Epidermal melanocyte (primary cell): ENCODE measurements at regions not wholly inside any gene's neighbourhood (a gene's known extent, or its start where the extent isn't known, plus 50 kb on each side); places are given as distances from the start of the nearest gene placed in this dataset.

ENCODE experiments used
- DNase-seq: peaks from one replicate; pipeline ENCODE4 v3.0.0; 2011; ENCODE audit warnings: low spot score; ENCODE audit not compliant: insufficient read length

GRCh38 chr1:104797982-104798381 lies 1048.3 kb downstream of the AMY1C start:
- no peak for DNase-seq

- no peak for DNase-seq
These were observed 1051.6 kb downstream of the AMY1C start for GRCh38 chr1:104801344-104801743.

- DNase-seq: no peak
These were observed 1054.4 kb downstream of the AMY1C start for GRCh38 chr1:104804147-104804546.

- no peak for DNase-seq
These were observed 1057.9 kb downstream of the AMY1C start for GRCh38 chr1:104807590-104807989.

- no peak for DNase-seq
These were observed 1075.7 kb downstream of the AMY1C start for GRCh38 chr1:104825401-104825800.

GRCh38 chr1:104830534-104830933 lies 1080.8 kb downstream of the AMY1C start:
- DNase-seq: no peak

GRCh38 chr1:104852151-104852550 lies 1102.5 kb downstream of the AMY1C start:
- no peak for DNase-seq

GRCh38 chr1:104853276-104853675 lies 1103.6 kb downstream of the AMY1C start:
- no peak for DNase-seq

- DNase-seq: no peak
These were observed 1104.8 kb downstream of the AMY1C start for GRCh38 chr1:104854529-104854928.

GRCh38 chr1:104855550-104855949 lies 1105.9 kb downstream of the AMY1C start:
- DNase-seq: no peak

GRCh38 chr1:104856091-104856490 lies 1106.4 kb downstream of the AMY1C start:
- no peak for DNase-seq

- DNase-seq: no peak
These were observed 1106.8 kb downstream of the AMY1C start for GRCh38 chr1:104856518-104856917.

- no peak for DNase-seq
These were observed 1119.1 kb downstream of the AMY1C start for GRCh38 chr1:104868794-104869193.

- DNase-seq: no peak
These were observed 1124.3 kb downstream of the AMY1C start for GRCh38 chr1:104874044-104874443.

GRCh38 chr1:104878203-104878909 lies 1128.7 kb downstream of the AMY1C start:
- DNase-seq: no peak

GRCh38 chr1:104884939-104885338 lies 1135.2 kb downstream of the AMY1C start:
- DNase-seq: no peak

- no peak for DNase-seq
These were observed 1155.6 kb downstream of the AMY1C start for GRCh38 chr1:104905322-104905721.

GRCh38 chr1:104906141-104906540 lies 1156.4 kb downstream of the AMY1C start:
- DNase-seq: no peak

- no peak for DNase-seq
These were observed 1169.5 kb downstream of the AMY1C start for GRCh38 chr1:104919188-104919587.

- DNase-seq: no peak
These were observed 1171.8 kb downstream of the AMY1C start for GRCh38 chr1:104921525-104921924.

GRCh38 chr1:104923075-104923474 lies 1173.4 kb downstream of the AMY1C start:
- DNase-seq: no peak

- DNase-seq: no peak
These were observed 1179.6 kb downstream of the AMY1C start for GRCh38 chr1:104929280-104929679.

GRCh38 chr1:104932030-104932915 lies 1182.6 kb downstream of the AMY1C start:
- no peak for DNase-seq
